Inflammatory macrophage (primary cell): ENCODE measurements at regions not wholly inside any gene's neighbourhood (a gene's known extent, or its start where the extent isn't known, plus 50 kb on each side); places are given as distances from the start of the nearest gene placed in this dataset.
"Not testable (repeated sequence)": the region's sequence is repeated elsewhere in the genome, so short reads cannot be mapped to it uniquely, and the experiment has no call there.

Experiments
- DNase-seq, 2 donors: peaks; one replicate each; pipeline ENCODE4 v3.0.0-alpha.2; 2020 to 2022

DNA sequence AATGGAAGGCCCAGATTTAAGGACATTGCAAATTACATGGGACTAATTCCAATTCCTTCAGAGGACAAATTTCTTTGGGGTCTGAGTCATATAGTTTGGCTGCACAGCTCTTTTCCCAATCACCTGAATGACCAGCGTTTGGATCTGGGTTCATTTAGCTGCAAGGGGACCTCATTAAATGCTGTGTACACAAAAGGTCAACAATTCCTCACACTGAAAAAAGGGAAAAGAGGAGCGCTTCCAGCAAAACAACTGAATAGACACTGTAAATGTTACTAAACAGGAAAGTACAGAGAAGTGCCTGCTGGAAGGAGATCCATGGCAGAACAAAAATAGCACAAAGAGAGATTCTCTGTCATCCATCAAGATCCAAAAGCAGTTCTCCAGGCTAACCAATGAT is 356.0 kb upstream of the LMCD1 start:
- no peak for DNase-seq

DNA sequence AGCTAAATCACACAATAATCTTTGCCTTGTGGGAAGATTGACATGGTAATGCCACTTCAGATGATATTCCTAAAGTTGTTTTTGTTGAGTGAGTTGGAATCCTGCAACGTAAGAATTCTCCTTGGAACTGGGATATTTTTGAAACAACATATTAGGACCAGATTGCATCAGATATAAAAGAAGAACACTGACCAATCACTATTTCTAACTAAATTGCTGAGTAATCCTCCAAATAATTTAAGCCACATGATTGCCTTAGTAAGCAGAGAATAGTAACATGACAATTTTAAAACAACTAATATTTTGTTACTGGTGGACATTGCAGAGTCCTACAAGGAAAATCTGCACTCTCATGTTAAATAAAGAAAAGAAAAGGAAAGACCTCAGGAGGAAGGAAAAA is 353.9 kb upstream of the LMCD1 start:
- DNase-seq = no peak

DNA sequence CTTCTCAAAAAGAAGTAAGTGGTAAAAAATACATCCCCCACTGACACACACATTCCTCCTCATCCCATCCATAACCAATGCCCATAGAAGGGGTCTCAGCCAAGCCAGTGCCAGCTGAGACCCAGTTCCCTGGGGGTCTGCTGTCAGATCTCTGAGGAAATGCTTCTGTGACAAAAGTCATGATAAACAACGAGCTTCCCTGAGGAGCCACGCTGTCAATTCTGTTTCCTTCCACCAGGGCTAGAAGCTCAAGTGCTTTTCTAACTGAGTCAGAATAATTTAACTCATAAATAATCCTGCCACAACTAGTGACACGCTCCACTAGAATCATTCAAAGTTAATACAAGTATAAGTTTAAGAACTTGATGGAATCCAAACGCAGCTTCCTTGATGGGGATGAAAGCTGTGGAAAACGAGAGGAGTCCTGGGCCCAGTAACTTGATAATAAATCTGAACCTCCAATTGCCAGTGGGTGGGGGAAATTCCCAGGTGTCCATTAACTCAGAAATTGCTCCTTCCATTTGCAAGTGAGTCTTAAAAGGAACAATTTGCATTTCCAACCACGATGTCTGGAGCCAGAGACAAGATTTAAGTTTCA is 348.7 kb upstream of the LMCD1 start:
- no peak for DNase-seq

DNA sequence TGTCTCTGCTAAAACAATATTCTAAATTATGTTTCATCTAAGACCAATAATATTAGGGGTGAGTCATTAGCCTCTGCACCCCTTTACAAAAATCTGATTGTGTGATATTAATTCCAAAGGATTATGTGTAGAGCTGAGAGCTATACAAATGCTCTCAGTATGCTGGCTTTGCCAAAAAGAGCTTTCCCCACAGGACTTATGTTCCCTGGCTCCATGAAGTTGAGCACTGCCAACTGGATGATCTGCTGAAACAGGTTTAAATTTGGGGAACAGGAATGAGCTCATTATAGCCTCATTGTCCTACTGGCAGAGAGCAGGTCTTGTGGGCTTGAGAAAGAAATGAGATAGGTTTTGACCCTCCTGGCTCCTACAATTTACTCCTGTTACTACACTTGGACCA is 347.8 kb upstream of the LMCD1 start:
- DNase-seq = no peak

DNA sequence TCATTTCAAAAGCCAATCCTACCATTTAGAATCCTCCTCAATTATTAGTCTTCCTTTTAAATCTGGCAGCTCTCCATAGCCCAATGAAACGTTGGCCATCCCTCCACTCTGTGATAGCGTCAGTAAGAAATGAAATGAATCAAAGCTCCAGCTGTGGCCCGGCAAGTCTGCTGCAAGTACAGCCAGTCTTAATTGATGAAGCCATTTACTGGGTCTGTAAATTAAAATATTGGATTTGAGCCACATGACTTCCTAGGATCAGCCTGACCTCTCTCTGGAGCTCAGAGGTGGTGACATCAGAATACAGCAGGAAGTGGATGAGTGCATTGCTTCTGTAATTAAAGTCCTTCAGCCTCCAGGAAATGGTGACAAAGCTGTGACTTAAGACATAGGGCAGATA is 347.0 kb upstream of the LMCD1 start:
- no peak for DNase-seq

DNA sequence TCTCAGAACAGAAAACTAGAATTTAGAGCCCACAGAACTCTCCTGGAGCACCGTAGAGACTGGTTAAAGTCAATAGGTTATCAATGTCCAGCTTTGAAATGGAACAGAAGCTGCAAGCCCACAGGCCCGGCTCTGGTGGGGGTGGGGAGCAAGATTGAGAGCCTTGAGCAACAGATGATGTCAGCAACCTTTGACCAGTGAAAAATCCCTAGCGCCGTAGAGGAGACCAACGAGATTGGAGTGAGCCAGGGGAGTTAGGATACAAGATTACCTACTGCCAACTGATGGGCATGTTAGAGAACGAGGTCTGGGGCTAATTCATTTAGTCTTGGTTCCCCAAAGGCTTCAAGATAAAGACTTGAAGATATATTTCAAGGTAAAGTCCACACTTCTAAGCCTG is 345.5 kb upstream of the LMCD1 start:
- DNase-seq = no peak

DNA sequence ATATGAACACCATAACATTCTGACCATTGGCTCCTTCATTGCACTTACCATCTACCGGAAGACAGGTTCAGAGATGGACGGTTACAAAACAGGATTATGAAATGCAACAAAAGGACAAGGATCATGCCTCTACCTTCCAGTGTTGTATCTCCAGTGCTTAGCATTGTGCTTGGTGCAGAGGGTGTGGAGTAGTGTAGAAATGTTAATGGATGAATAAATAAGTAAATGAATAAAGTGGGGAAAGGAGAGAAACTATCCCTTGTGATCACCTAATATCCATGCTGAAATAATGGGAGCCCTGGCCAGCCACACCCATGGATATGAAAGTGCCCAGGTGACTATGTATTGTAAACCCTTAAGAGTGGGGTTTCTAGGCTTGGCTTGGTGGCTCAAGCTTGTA is 344.8 kb upstream of the LMCD1 start:
- no peak for DNase-seq

DNA sequence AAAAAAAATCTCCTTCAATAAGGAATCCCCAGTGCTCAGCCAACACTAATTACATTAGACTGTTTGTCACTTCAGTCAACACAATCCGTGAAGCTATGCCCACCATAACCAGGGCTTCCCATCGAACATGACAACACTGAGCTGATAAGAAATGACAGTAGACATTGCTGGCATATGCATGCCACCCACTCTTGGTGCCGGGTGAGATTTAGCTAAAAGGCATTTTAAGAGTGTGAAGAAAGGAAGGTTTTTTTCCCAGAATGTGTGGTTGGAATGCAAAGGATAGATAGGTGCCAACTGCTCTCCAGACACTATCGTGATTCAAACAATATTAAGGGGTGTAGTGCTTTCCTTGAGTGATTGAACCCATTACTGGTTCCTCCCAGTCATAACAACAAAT is 344.0 kb upstream of the LMCD1 start:
- DNase-seq = no peak

DNA sequence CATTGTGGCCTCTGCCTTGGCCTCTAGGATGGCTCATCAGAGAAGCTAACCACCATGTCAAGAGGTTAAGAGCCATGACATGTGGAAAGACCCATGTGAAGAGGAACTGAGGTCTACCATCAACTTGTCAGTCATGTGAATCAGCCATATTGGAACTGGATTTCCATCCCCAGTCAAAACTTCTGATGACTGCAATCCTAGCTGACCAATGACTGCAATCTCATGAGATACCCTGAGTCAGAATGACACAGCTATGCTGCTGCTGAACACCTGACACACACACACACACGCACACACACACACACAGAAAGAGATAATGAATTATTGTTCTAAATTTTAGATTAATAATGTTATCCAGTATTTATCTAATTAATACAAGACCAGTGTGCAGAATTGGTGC is 337.5 kb upstream of the LMCD1 start:
- DNase-seq = no peak

DNA sequence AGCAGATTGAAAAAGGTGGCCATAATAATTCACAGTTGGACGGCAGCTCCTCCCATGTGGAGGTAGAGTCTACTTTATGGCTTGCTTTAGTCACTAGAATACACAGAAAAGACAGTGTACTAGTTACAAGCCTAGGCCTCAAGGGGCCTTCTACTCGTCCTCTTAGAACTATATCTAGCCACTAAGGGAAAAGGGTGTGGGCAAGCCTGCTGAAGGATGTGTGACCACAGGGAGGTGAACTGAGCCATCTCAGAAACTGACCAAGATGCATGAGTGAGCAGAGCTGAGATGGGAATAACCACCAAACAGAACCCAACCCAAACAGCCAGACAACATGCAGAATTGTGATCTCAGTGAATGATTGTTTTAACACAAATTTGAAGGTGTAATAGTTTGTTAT is 335.6 kb upstream of the LMCD1 start:
- DNase-seq = no peak

DNA sequence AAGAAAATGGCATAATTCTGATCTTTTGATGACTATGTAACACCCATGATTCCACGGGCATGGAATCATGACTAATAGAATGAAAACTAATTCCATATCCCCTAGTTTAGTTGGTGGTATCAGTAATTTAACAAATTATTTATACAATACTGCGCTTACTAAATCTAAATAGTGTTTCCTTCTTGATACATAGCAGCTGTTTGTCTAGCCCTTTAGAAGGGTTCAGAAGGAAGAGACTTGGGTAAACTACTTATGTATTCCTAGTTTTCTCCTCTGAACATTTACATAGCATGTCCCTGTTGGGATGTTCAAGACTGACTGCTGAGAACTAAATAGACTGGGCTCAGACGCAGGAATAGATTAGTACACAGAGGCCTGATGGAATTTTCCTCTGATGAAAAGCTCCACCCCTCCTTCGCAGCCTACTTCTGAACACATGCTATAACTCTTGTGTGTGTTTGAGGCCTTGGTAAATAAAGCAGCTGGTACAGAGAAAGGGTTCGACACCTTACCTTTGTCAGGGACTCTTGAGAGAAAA is 330.6 kb upstream of the LMCD1 start:
- DNase-seq = no peak

DNA sequence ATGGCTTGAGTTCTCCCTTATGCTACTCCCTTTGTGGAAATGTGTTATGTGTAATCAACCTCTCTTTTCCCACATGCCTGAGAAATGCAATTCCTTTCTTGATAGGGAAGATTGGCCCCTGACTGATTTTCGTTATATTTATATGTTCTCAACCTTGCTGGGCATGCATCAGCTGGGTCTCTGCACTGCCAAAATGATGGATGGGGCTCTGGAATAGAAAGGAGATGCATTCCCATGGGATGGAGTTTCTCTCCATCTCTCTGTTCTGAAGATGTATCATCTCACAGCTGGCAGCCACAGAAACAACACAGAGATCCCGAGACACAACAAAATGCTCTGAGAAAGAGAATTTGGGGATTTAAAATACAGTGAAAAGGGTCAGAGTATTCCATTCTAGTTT is 327.7 kb upstream of the LMCD1 start:
- DNase-seq = no peak

DNA sequence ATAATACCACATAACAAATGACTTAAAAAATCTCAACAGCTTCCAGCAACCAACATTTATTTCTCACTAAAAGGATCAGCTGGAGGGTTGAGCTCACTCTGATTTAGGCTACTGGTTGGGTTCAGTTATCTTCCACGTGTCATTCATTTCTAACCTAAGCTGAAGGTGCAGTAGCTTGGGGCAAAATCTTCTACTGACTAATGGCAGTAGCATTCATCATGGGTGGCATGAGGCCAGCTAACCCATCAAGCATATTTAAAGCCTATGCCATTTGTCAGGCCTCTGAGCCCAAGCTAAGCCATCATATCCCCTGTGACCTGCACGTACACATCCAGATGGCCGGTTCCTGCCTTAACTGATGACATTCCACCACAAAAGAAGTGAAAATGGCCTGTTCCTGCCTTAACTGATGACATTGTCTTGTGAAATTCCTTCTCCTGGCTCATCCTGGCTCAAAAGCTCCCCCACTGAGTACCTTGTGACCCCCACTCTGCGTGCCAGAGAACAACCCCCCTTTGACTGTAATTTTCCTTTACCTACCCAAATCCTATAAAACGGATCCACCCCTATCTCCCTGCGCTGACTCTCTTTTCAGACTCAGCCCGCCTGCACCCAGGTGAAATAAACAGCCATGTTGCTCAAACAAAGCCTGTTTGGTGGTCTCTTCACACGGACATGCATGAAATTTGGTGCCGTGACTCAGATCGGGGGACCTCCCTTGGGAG is 324.7 kb upstream of the LMCD1 start:
- not testable (repeated sequence) for DNase-seq

DNA sequence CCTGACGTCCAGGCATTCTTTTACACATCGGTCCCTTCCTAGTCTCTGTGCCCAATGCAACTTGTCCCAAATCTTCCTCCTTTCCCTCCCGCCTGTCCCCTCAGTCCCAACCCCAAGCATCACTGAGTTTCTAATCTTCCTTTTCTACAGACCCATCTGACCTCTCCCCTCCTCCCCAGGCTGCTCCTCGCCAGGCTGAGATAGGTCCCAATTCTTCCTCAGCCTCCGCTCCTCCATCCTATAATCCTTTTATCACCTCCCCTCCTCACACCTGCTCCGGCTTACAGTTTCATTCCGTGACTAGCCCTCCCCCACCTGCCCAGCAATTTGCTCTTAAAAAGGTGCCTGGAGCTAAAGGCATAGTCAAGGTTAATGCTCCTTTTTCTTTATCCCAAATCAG is 323.1 kb upstream of the LMCD1 start:
- DNase-seq = not testable (repeated sequence)

DNA sequence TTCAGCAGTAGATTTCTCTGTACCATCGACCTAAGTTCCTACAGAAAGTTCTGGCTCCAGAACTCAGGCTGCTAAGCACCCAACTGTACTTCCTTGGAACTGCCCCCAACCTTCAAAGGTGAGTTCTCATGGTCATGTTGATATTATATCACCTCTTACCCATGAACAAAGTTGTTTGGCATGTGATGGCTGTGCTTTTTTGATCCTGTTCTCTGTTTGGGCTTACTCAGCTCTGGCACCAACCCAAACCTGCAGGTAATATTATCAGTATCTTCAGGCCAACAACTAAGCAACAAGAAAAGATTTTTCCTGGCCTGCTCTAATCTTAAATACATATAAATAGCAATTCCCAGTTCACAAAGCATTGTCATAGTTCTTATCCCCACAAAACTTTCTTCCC is 318.7 kb upstream of the LMCD1 start:
- DNase-seq = no peak

DNA sequence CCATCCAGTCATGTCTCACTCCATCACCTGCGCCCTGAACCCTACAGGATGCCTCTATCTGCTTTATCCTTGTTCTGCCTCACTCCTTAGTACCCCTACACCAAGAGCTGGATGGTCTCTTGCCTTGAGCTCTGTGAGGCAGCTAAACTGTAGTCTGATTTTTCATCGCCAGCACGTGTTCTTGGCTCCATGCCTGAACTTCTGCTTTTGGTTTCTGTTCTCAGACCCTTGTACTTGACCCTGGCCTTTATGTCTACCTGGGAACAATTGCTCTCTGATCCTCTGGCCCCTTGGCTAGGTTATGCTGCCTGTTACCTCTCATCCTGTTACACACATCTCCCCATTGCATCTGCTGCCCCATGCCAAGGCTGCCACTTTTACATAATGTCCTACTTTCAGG is 318.0 kb upstream of the LMCD1 start:
- DNase-seq = peak in 1 of 2 donors; percentile 10

DNA sequence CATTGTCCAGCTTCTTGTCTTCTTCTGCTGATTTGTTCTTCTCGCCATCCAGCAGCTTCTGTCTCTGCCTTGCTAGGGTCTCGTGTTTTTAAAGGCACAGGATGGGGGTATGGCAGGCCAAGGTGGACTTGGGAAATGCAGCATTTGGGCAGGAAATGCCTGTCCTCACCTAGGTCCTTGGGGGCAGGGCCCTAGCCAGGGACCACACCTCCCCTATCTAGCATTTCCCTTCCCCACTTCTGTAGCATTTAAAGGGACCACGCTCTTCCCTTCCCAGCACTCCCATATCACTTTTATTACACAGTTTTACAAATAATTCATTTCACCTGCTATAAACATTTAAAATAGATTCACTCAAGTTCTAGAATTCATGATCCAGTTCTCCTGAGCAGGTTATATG is 315.4 kb upstream of the LMCD1 start:
- no peak for DNase-seq

DNA sequence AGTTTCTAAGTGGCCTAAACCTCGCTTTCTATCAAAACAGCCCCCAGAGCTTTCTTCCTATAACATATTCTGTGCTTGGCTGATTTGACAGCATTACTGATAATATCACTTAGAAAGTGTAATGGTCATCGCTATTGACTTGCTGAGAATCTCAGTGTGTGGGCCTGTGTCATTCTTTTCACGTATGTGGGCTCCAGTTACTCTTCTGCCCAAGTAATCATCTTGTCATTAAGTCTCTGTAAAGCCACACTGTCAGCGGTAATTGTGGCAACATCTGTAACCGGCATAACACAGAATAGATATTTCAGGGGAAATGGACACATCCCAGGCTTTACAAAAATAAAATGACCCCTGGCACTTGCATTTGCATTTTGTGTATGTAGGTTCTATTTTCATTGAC is 313.6 kb upstream of the LMCD1 start:
- DNase-seq = no peak

DNA sequence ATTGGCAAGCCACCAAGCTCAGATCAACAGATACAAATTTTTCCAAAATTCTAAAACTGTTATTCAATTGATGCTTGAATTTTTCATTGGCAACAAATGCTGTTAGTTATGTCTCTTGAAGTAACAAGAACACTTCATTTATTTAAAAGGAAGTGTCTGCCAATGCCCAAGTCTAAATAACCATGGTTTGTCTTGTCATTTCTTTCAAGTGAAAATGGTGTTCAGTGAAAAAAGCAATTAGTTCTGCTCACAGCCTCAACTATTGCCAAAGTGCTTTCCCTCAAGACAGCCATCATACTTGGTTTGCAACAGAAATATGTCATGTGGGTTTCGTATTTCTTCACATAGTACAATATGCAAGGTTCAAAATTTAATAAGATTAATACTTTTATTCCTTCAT is 312.6 kb upstream of the LMCD1 start:
- no peak for DNase-seq

DNA sequence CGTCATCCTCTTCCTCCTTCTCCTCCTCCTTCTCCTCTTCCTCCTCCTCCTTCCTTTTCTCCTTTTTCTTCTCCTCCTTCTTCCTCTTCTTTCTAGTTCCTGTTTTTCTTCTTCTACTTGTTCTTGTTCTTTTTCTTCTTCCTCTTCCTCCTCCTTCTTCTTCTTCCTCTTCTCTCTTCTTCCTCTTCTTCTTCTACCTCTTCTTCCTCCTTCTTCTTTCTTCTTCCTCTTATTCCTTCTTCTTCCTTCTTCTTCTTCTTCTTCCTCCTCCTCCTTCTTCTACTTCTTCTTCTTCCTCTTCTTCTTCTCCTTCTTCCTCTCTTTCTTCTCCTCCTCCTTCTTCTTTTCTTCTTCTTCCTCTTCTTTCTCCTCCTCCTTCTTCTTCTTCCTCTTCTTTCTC is 310.2 kb upstream of the LMCD1 start:
- no peak for DNase-seq

DNA sequence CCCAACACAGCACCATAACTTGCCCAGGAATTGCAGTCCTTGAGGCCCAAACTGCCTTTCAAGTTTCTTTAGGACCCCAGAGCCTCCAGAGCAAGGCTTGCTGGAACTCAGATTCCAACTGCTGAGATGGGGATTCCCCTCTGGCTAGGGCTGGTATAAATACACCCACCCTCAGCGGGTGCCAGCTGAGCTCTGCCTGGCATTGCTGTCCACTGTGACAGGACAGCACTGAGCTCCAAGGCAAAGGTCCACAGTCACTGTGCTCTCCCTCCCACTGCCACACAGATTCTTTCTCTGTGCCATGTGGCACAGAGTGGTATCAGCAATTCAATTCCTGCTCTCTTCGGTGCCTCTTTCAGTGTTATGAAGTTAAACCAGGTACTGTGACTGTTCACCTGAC is 304.2 kb upstream of the LMCD1 start:
- DNase-seq = no peak

DNA sequence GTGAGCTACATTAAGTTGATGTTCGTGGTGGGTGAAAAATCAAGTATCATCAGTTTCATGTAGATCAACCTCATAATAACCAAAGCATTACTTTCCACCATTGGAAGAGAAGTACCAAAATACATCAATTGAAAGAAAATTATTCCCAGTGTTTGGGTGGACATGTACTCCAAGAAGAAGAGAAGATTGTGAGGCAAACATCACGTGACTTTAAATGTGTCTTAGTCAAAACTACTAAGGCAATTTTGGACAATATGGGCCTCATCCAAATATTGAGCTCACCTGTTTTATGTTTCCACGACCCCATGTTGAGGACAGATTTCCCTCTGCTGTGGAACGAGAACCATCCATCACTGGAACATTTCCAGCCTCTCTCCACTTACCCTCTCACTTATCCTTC is 303.0 kb upstream of the LMCD1 start:
- DNase-seq = no peak

DNA sequence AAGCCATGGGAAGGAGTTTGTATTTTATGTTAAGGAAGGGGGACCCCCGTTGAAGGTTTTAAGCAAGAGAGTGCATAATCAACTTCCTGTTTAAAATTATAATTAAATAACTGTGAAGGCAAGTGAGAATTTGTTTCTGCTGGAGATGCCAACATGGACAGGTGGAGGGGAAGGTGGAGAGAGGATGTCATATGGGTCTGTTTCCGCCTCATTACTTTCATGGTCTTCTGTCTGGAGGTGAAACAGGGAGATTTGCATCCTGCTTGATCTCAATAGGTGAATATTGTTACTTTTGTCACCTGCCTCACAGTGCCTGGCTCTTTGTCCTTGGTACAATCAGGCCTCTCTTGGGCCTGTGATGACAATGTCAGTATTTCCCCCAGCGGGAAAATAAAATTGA is 300.6 kb upstream of the LMCD1 start:
- DNase-seq = no peak

DNA sequence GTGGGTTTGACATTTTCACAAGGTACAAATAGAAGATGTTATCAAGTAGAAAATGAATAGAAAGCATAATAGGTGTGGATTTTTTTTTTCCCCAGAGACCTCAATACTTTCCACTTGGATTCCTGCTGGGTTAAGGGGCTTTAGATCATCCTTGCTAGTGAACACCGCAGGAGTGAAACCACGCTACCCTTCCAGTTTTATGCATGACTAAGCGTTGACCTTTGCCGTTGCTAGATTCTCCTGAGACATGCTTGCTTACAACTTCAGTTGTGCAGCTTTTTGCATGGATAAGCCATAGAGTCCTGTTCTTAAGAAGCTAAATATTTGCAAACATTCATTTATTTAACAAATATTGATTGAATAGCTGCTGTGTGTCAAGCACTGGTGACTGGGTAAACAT is 299.7 kb upstream of the LMCD1 start:
- no peak for DNase-seq

DNA sequence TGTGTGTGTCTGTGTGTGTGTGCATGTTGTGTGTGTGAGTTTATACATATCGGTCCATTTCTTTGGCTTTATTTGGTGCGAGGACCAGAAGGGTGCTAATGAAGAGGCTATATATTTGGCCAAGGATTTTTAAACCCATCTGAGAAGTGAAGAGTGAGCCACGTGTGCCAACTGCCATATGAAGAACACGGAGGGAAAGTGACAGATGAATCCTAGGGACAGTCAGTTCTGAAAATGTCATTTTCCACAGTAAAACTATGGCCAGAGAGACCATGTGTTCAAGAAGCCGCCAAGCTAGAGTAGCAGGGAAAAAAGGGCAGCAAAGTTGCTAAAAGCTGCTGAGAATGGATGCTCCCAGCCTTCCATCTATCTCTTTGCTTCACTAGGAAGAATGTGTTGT is 297.3 kb upstream of the LMCD1 start:
- DNase-seq = no peak
